Activated naive CD4-positive, alpha-beta T cell treated with anti-CD3 and anti-CD28 coated beads for 36 hours (primary cell): ENCODE measurements at regions not wholly inside any gene's neighbourhood (a gene's known extent, or its start where the extent isn't known, plus 50 kb on each side); places are given as distances from the start of the nearest gene placed in this dataset.

Experiments
- CTCF ChIA-PET: fragments of 350-600 bp; sonication (Branson Sonifier 250); formaldehyde crosslinking; loops from one replicate; lab custom pipeline; 2021; ENCODE audit warnings: antibody characterized with exemption; lab: Charles Lee
- DNase-seq: peaks from one replicate; pipeline ENCODE4 v3.0.0-alpha.2; 2020
- H3K27ac Mint-ChIP-seq: one replicate; pipeline ENCODE4 v1.8.0; 2021; ENCODE audit warnings: mild to moderate bottlenecking, mixed read lengths
- H3K27me3 Mint-ChIP-seq: one replicate; pipeline ENCODE4 v1.8.0; 2021; ENCODE audit warnings: low read depth, mixed read lengths
- H3K36me3 Mint-ChIP-seq: one replicate; pipeline ENCODE4 v1.8.0; 2021; ENCODE audit warnings: low read depth, mixed read lengths
- H3K4me1 Mint-ChIP-seq: one replicate; pipeline ENCODE4 v1.8.0; 2021; ENCODE audit warnings: low read depth, mixed read lengths
- H3K4me3 Mint-ChIP-seq: one replicate; pipeline ENCODE4 v1.8.0; 2021; ENCODE audit warnings: mild to moderate bottlenecking, moderate library complexity, mixed read lengths
- H3K9me3 Mint-ChIP-seq: one replicate; pipeline ENCODE4 v1.8.0; 2021; ENCODE audit warnings: mixed read lengths
- intact Hi-C: fragments of 100-400 bp; cut with micrococcal nuclease; formaldehyde crosslinking; loops from one replicate; pipeline ENCODE4 v1.15.1; 2023

DNA sequence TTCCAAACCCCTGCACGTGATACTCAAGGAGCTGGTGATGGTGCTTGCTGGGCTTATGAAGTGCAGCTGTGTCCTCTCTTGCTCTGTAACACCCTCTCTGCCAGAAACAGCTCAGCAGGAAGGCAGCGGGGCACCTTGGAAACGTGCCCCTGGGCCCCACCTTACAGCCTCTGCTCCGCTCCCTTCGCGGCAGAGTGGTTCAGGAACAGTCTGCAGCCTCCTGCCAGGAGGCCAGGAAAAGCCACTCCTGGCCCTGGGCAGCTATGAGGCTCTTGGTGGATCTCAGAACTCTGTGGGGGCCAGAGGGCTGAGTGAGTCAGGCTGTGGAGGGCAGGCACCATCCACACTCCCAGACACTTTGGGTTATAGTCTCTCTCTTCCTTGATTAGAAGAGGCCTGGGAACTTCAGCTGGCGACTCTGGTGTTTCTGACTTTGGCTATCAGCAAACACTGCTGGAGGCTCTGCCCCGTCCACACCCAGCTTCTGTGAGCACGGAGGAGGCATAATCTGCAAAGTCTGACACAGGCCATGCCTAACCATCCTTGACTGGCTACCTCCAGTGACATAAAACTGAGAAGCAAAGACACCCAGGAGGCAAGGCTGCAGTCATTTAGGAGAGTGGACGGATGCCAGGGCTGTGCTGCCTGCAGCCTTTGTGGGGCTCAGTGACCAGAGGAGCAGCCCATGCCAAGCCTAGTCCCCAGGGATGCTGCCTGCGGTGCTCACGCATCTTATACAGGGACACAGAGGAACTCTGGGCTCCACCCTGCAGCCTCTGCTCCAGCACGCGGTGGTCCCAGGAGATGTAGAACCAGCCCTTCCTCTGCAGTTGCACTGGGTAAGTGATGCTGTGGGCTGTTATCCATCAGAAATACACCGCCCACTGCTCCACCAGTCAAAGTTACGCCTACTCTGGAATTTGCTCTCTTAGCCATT, 65.3 kb downstream of the METRNL start:
- Mint-ChIP-seq H3K27ac (no peak overlapping the region), H3K4me1 (no peaks in the 10 kb centered on the region), H3K9me3 (peaks cover 5% of the 10 kb centered on the region), H3K36me3 (no peaks in the 10 kb centered on the region), H3K4me3 (no peak overlapping the region), H3K27me3 (peaks cover 3% of the 10 kb centered on the region)
- intact Hi-C loops, result no loop called here
- no peak for DNase-seq
- CTCF ChIA-PET, result no interaction called here

DNA sequence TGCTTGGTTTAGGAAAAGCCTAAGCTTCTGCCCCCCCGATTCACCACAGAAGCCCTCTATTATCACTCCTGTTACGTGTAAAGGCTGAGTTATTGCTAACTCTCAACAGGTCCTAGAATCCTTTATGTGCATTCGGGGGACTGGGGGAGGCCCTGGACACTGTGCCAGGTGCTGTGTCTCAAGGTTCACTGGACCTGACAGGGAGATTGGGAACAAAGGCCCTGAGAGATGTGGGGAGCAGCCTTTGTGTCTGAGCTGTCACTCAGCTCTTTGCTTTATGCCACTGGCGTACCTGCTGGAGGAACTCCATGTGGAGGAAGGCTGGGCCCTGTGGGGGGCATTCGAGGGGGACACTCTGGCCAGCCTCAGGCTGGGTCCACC, 65.9 kb downstream of the METRNL start:
- Mint-ChIP-seq H3K36me3 (no peaks in the 10 kb centered on the region), H3K4me1 (no peaks in the 10 kb centered on the region), H3K9me3 (peaks cover 5% of the 10 kb centered on the region), H3K4me3 (no peak overlapping the region), H3K27me3 (peaks cover 3% of the 10 kb centered on the region), H3K27ac (no peak overlapping the region)
- intact Hi-C loops, result no loop called here
- DNase-seq, result no peak
- CTCF ChIA-PET, result no interaction called here

DNA sequence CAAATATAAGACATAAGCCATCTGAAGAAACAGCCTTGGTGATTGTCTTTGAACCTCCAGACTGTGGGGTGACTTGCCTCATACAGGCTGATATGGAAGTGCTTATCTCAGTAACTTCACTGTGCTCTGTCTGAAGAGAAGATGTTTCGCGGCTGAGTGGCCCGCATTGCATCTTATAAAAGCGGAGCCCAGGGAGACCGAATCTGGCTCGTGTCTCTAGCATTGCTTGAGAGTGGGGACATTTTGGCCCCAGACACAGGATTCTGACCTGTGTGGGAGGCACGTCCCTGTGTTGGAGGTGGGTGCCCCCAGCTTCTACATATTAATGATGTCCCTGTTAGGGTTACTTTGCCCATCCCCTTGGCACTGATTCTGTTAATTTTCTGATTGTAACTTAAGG, 66.4 kb downstream of the METRNL start:
- Mint-ChIP-seq H3K27ac (no peak overlapping the region), H3K4me3 (no peak overlapping the region), H3K4me1 (no peaks in the 10 kb centered on the region), H3K27me3 (peaks cover 3% of the 10 kb centered on the region), H3K9me3 (peaks cover 5% of the 10 kb centered on the region), H3K36me3 (no peaks in the 10 kb centered on the region)
- intact Hi-C loops, result no loop called here
- DNase-seq, result no peak
- CTCF ChIA-PET, result no interaction called here

DNA sequence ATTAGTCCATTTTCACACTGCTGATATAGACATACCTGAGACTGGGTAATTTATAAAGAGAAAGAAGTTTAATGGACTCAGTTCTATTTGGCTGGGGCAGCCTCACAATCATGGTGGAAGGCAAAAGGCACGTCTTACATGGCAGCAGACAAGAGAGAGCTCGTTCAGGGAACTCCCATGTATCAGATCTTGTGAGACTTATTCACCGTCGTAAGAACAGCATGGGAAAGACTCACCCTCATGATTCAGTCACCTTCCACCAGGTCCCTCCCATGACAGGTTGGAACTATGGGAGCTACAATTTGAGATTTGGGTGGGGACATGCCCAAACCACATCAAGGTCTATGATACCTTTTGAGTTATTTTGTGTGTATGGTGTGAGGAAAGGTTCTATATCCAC, 66.9 kb downstream of the METRNL start:
- peaks cover 5% of the 10 kb centered on the region for H3K9me3 Mint-ChIP-seq
- no peak overlapping the region for H3K4me3 Mint-ChIP-seq
- no peak for DNase-seq
- CTCF ChIA-PET, result no interaction called here
- H3K27me3 Mint-ChIP-seq, result no peaks in the 10 kb centered on the region
- H3K27ac Mint-ChIP-seq, result no peak overlapping the region
- H3K4me1 Mint-ChIP-seq, result no peaks in the 10 kb centered on the region
- intact Hi-C loops, result no loop called here
- no peaks in the 10 kb centered on the region for H3K36me3 Mint-ChIP-seq

DNA sequence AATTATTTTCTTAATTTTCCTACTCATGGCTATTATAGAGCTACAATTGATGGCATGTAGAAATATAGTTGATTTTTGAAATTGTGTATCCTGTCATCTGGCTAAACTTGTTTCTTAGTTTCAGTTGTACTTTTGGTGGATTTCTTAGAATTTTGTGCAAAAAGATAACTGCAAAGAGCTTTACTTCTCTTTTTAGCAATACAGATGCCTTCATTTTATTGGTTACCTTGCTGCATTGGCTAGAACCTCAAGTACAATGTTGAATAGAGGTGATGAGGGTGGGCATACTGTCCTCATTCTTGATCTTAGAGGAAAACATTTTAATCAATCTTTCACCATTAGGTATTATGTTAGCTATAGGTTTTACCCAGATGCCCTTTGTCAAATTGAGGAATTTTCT, 67.9 kb downstream of the METRNL start:
- H3K27me3 Mint-ChIP-seq, result no peaks in the 10 kb centered on the region
- H3K4me3 Mint-ChIP-seq, result no peak overlapping the region
- intact Hi-C loops, result no loop called here
- no peak for DNase-seq
- H3K36me3 Mint-ChIP-seq, result no peaks in the 10 kb centered on the region
- CTCF ChIA-PET, result no interaction called here
- peaks cover under 1% of the 10 kb centered on the region for H3K9me3 Mint-ChIP-seq
- no peaks in the 10 kb centered on the region for H3K4me1 Mint-ChIP-seq
- no peak overlapping the region for H3K27ac Mint-ChIP-seq

DNA sequence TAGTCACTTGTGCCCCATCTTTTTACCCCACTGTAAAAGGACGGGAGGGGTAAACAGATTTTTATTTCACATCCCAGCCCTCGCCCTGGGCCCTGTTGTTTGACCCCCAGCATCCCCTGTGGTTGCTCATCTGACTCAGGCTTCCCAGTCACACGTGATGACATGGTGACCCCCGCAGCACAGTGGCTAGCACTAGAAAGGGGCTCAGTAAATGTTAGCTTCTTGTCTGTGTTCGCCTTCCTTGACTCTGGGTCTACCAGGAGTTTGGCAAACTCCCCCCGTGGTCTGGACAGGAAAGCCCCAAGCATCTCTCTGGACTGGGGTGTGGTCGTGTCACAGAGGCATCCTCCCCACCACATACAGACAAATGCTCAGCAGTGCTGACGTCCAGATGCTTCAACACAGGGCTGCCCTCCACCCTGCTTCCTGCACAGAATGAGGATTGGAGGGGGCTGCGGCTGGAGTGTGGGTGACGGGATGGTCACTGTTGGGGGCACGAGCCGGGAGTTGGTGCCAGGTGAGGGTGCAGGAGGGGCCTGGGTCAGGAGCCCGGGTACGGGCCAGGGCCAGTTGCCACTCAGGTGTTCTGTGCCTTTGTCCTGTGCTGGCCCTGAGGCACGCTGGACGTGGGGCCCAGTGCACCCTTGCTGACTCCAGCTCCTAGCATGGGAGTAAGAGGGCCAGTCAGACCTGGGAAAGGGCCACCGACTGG, 69.1 kb downstream of the METRNL start:
- CTCF ChIA-PET, result no interaction called here
- no peak overlapping the region for H3K4me3 Mint-ChIP-seq
- H3K27me3 Mint-ChIP-seq, result no peaks in the 10 kb centered on the region
- H3K9me3 Mint-ChIP-seq, result no peaks in the 10 kb centered on the region
- no peaks in the 10 kb centered on the region for H3K36me3 Mint-ChIP-seq
- no peak overlapping the region for H3K27ac Mint-ChIP-seq
- intact Hi-C loops, result no loop called here
- no peaks in the 10 kb centered on the region for H3K4me1 Mint-ChIP-seq
- no peak for DNase-seq

DNA sequence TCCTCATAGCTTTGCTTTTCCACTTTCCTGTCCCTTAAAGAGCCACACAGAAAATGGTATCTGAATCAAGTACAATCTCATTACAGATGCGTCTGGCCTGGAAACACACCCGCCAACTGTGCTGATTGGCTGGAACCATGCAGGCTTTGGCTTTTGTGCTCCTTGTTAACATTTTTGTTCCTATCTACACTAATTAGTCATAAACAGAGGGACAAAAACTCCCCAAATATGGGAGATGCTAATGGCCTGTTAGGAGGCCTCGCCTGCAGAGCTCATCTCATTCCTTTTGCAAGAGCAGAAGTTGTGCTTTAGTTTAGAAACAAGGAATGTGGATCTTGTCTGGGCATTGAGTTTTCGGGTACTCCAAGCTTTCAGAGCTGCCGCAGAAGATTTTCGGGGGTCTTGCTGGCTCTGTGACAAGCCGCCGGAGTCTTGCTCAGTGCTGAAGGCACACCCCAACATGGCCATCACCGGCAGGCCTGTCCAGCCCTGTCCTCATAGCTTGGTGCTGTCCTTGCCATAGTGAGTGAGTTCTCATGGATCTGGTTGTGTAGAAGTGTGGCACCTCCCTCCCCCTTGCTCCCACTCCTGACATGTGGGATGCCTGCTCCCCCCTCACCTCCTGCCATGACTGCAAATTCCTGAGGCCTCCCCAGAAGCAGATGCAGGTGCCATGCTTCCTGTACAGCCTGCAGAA, 69.8 kb downstream of the METRNL start:
- Mint-ChIP-seq H3K27ac (no peak overlapping the region), H3K4me3 (no peak overlapping the region), H3K36me3 (no peaks in the 10 kb centered on the region), H3K9me3 (no peaks in the 10 kb centered on the region), H3K4me1 (no peaks in the 10 kb centered on the region), H3K27me3 (no peaks in the 10 kb centered on the region)
- DNase-seq, result no peak
- CTCF ChIA-PET, result no interaction called here
- intact Hi-C loops, result no loop called here

DNA sequence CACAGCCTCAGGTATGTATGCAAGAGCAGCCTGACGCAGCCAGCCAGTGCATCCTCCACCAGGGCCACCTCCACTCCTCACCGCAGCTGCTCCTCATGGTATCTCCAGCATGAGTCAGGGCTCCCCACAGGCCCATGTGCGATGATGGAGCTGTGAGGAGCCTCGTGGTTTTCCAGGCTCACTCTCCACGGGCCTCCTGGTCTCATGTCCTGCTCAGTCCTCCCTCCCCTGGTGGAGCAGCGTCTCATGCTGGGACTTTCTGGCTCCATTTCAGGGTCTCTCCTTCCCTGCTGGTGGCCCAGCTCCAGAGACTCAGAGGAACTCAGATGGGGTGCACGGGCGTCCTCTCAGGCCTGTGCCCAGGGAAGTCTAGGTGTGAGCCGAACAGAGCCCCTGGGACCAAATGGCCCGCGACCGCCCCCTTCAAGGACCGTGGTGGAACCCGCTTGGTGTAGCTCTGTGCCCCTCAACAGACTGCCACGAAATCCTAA, 70.4 kb downstream of the METRNL start:
- CTCF ChIA-PET, result no interaction called here
- Mint-ChIP-seq H3K36me3 (no peaks in the 10 kb centered on the region), H3K27me3 (no peaks in the 10 kb centered on the region), H3K4me3 (no peak overlapping the region), H3K9me3 (no peaks in the 10 kb centered on the region), H3K4me1 (no peaks in the 10 kb centered on the region), H3K27ac (no peak overlapping the region)
- intact Hi-C loops, result no loop called here
- DNase-seq, result no peak

DNA sequence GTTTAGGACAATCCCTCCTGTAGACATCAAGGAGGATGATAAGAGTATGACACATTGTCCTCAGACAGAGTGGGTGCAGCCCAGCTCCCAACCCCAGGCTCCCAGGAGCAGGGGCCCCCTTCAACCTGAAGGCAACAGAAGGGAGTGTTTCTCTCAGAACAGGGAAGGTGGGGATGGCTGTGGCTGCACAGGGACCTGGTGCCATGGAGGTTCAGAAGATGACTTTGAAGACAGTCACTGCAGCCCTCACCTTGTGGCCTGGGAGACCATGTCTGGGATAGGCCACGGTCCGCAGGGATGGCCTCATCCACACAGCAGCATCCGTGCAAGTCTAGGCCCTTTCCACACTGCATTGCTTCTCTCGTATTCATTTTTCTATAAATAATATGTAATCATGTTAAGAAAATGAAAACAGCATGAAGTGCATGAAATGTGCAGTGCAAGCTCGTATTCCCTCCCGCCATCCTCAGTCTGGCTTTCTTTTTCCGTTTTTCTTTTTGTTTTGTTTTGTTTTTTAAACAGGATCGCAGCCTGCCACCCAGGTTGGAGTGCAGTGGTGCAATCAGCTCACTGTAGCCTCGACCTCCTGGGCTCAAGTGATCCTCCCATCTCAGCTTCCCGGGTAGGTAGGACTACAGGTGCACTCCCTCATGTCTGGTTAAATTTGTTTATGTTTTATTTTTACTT, 71.1 kb downstream of the METRNL start:
- no peaks in the 10 kb centered on the region for H3K9me3 Mint-ChIP-seq
- CTCF ChIA-PET, result no interaction called here
- H3K36me3 Mint-ChIP-seq, result no peaks in the 10 kb centered on the region
- peaks cover 2% of the 10 kb centered on the region for H3K4me1 Mint-ChIP-seq
- DNase-seq, result no peak
- H3K27ac Mint-ChIP-seq, result no peak overlapping the region
- no peaks in the 10 kb centered on the region for H3K27me3 Mint-ChIP-seq
- no peak overlapping the region for H3K4me3 Mint-ChIP-seq
- intact Hi-C loops, result no loop called here

DNA sequence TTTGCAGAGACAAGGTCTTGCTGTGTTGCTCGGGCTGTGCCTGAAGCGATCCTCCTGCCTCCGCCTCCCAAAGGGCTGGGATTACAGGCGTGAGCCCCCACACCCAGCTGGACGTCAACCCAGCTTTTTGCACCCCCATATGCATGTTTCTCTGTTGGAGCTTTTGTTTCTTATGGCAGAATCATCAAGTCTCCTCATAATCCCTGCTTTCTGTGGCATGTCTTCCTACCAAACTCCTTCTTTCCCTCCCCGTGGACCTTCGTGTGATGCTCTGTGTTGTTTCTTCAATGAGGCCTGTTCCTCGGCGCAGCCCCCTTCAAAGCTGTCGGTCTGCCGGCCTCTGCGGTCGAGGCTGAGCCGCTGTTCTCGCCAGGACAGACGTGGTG, 71.6 kb downstream of the METRNL start:
- Mint-ChIP-seq H3K4me3 (no peak overlapping the region), H3K4me1 (peaks cover 3% of the 10 kb centered on the region), H3K36me3 (no peaks in the 10 kb centered on the region), H3K27ac (no peak overlapping the region), H3K27me3 (no peaks in the 10 kb centered on the region), H3K9me3 (no peaks in the 10 kb centered on the region)
- DNase-seq, result no peak
- CTCF ChIA-PET, result no interaction called here
- intact Hi-C loops, result no loop called here

DNA sequence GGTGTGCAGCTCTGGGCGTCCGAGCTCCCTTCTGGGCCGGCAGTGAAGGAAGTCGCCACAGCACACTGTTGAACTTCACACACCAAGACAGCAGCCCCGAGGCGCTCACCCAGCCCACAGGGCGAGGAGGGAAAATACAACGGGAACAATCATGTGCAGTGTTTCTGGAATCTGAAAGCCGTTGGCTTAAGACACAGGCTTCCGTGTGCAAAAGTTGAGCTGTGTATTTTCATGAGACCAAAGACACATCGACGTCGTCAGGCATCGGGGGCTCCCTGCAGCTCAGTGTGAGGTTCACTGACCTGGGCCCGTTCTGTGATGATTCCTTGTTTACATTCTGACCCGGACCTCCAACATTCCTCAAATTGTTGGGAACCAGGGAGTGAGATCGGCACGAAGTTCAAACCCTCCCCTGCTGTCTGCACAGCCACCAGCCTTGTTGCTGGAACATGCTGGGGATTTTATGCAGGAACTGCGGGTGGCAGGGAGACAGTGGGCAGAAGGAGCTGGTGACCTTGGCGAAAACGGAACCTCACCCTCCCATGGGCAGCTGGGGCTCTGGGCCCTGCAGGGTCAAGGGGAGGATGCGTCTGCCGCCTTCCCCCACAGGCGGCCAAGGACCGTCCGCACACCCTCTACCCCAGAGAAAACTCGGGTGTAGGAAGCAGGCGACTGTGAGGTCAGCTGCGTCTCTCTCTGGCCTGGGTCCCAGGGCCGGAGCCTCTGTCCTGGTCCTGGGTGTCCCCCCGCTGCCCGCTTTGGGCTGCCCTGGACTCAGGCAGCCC, 72.2 kb downstream of the METRNL start:
- Mint-ChIP-seq H3K9me3 (no peaks in the 10 kb centered on the region), H3K27me3 (no peaks in the 10 kb centered on the region), H3K27ac (no peak overlapping the region), H3K36me3 (no peaks in the 10 kb centered on the region), H3K4me1 (peaks cover 3% of the 10 kb centered on the region), H3K4me3 (no peak overlapping the region)
- CTCF ChIA-PET, result no interaction called here
- DNase-seq, result no peak
- intact Hi-C loops, result no loop called here
